Prostate gland (tissue), 2 donors: ENCODE measurements at regions not wholly inside any gene's neighbourhood (a gene's known extent, or its start where the extent isn't known, plus 50 kb on each side); places are given as distances from the start of the nearest gene placed in this dataset.

Experiments
- CTCF ChIP-seq, 4 experiments: fragments of 200-600 bp in 2 of 4; fragments of 450-650 bp in 2 of 4; sonication (generic) in 2 of 4; IDR thresholded peaks; 1 replicate in 3 of 4; 2 replicates in 1 of 4; pipeline ENCODE4 v1.5.1; 2016 to 2019; ENCODE audit warnings: antibody characterized with exemption in 4 of 4, mild to moderate bottlenecking in 2 of 4, moderate library complexity in 2 of 4
- POLR2A ChIP-seq: fragments of 450-650 bp; IDR thresholded peaks from one replicate; pipeline ENCODE4 v1.6.1; 2016; ENCODE audit warnings: antibody characterized with exemption, mild to moderate bottlenecking
- POLR2AphosphoS5 ChIP-seq: sonication (generic); formaldehyde crosslinking; IDR thresholded peaks from one replicate; pipeline ENCODE4 v1.6.1; 2017; ENCODE audit warnings: antibody characterized with exemption

DNA sequence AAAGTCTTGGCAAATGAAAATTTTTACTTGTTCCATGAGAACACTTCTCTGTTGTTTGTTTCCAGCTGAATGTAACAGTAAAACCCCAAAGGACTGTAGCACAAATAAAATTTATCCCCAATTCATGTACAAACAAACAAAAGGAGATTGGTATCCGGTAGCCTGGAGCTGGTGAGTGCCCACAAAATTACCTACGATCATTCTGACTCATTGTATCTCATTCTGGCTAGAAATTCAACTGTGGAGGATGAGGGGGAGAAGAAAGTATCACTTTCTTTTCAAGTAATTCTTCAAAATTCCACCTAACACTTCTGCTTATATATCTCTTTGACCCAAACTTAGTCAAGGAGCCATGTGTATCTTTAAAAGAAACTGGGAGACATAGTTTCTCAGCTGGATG lies 268.5 kb downstream of the ALG10B start:
- no peak for TF ChIP-seq POLR2A
- no peak for TF ChIP-seq CTCF (IDR thresholded peaks at IDR 0.05)
- TF ChIP-seq POLR2AphosphoS5, result no peak
